GM21786 (cell line): ENCODE measurements at regions not wholly inside any gene's neighbourhood (a gene's known extent, or its start where the extent isn't known, plus 50 kb on each side); places are given as distances from the start of the nearest gene placed in this dataset.
A peak's percentile ranks its signal among the peaks of the same experiment; 100 is the strongest.
"Not testable (repeated sequence)": the region's sequence is repeated elsewhere in the genome, so short reads cannot be mapped to it uniquely, and the experiment has no call there.

ENCODE experiments used
- ATAC-seq: cut with Tn5 transposase; IDR thresholded peaks from one replicate; pipeline ENCODE4 v1.9.1; 2021; ENCODE audit not compliant: unreplicated experiment

- not testable (repeated sequence) for ATAC-seq
Observed at GRCh38 chr7:73244782-73245311, 63.8 kb downstream of the NSUN5 start.

GRCh38 chr7:73234994-73235717 is 73.5 kb downstream of the NSUN5 start:
- ATAC-seq = peak; percentile 92

GRCh38 chr7:73225745-73226144 is 82.9 kb downstream of the NSUN5 start:
- not testable (repeated sequence) for ATAC-seq

GRCh38 chr7:73221724-73222123 is 86.9 kb downstream of the NSUN5 start:
- ATAC-seq = not testable (repeated sequence)

GRCh38 chr7:73220766-73221370 is 87.8 kb downstream of the NSUN5 start:
- ATAC-seq = peak; percentile 33

- peak; percentile 78 for ATAC-seq
Observed at GRCh38 chr7:73220357-73220756, 88.3 kb downstream of the NSUN5 start.

GRCh38 chr7:73218802-73219201 is 89.8 kb downstream of the NSUN5 start:
- not testable (repeated sequence) for ATAC-seq

- ATAC-seq = not testable (repeated sequence)
Observed at GRCh38 chr7:73216046-73216675, 92.5 kb downstream of the NSUN5 start.

GRCh38 chr7:73215232-73215631 is 93.4 kb downstream of the NSUN5 start:
- ATAC-seq = not testable (repeated sequence)

- not testable (repeated sequence) for ATAC-seq
Observed at GRCh38 chr7:73214471-73214870, 94.2 kb downstream of the NSUN5 start.

- peak; percentile 37 for ATAC-seq
Observed at GRCh38 chr7:73213076-73213475, 95.5 kb downstream of the NSUN5 start.

GRCh38 chr7:73205594-73205993 is 103.0 kb downstream of the NSUN5 start:
- not testable (repeated sequence) for ATAC-seq

GRCh38 chr7:73204898-73205297 is 103.7 kb downstream of the NSUN5 start:
- not testable (repeated sequence) for ATAC-seq

- not testable (repeated sequence) for ATAC-seq
Observed at GRCh38 chr7:73203312-73203711, 105.3 kb downstream of the NSUN5 start.

GRCh38 chr7:73201264-73201663 is 107.4 kb downstream of the NSUN5 start:
- ATAC-seq = not testable (repeated sequence)

- not testable (repeated sequence) for ATAC-seq
Observed at GRCh38 chr7:73200518-73201099, 108.0 kb downstream of the NSUN5 start.

- ATAC-seq = not testable (repeated sequence)
Observed at GRCh38 chr7:73193991-73194390, 108.2 kb upstream of the SPDYE9 start.

GRCh38 chr7:73190483-73191155 is 104.8 kb upstream of the SPDYE9 start:
- not testable (repeated sequence) for ATAC-seq

- not testable (repeated sequence) for ATAC-seq
Observed at GRCh38 chr7:73188287-73188686, 102.4 kb upstream of the SPDYE9 start.

GRCh38 chr7:73186589-73187309 is 100.9 kb upstream of the SPDYE9 start:
- not testable (repeated sequence) for ATAC-seq
